Right kidney (tissue), 1 donor: ENCODE measurements at regions not wholly inside any gene's neighbourhood (a gene's known extent, or its start where the extent isn't known, plus 50 kb on each side); places are given as distances from the start of the nearest gene placed in this dataset.
A peak's percentile ranks its signal among the peaks of the same experiment; 100 is the strongest.
"Not testable (repeated sequence)": the region's sequence is repeated elsewhere in the genome, so short reads cannot be mapped to it uniquely, and the experiment has no call there.

Experiments used
- DNase-seq: peaks from one replicate; pipeline ENCODE4 v3.0.0-alpha.2; 2016

DNA sequence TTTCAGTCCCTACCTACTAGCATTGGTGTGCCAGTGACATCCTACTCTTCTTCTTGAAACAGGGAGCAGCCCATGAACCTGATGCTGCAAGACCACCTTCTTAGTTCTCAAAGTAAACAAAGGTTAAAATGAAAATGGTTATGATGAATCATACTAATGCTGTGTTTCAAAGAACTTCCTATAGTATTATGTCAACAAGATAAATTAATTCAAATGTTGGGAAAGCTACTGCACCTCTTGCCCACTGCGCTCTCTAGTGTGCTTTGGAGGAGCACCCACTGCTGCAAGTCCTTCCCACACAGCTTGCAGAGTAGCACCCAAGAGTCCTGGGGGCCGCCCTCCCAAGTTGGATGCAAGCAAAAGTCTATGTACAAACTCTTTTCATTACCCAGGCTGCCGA lies 81.1 kb downstream of the CD200R1L start:
- no peak for DNase-seq

DNA sequence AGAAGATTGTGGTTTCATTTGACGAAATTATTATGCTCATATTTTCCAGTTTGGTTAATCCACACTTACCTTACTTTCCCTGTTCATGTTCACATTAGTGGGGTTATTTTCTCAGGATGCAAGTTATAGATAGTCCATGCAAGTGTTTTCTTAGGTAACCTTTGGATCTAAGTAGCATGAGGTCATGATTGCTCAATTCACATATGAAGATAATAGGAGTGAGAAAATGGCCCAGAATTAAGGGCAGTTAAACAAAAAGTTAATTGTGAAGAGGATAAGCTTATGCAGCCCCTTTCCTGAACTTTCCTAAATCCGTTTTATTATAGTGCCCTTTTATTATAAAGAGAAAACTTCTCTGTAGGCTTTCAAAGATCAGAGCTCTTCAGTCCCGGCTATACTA lies 83.4 kb downstream of the CD200R1L start:
- no peak for DNase-seq

DNA sequence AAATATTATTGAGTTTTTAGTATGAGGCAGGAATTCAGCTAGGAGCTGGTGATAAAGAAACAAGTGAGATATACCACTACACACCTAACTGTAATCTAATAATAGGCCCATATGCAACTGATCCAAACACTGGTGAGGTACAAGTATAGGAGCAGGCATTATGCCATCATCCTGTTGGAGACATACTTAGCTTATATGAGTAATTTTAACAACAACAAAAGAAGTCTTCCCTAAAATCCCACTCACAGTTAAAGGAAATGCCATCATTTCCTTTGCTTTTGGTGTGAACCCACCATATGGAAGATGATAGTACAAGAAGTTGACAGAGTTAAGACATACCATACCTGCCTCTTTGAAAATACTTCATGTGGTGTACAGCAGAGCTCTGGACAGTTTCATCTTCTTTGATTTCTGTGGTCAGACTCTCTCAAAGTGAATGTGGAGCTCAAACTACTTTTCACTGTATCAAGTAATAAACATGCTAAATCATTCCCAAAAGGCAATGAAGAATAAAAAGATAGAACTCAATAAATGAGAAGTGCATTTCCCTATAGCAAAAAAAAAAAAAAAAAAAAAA lies 85.5 kb downstream of the CD200R1L start:
- DNase-seq: no peak

DNA sequence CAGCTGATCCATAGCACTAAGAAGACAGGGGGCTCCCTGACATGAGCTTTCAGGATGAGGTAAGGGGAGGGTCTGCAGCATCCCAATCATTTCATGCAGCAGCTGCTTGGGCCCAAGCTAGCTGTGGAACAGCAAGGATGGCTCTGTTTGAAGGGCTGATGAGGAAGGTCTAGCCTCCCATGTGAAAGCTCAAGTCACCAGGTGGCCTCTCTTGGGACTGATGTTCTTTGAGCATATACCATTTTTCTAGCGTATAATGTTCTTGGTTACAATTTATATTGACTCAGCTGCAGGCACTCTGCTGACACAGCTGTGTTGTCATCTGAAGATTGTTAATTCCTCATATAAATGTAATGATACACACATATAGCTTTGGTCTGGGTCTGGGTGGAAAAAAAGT lies 87.0 kb downstream of the CD200R1L start:
- DNase-seq: no peak

DNA sequence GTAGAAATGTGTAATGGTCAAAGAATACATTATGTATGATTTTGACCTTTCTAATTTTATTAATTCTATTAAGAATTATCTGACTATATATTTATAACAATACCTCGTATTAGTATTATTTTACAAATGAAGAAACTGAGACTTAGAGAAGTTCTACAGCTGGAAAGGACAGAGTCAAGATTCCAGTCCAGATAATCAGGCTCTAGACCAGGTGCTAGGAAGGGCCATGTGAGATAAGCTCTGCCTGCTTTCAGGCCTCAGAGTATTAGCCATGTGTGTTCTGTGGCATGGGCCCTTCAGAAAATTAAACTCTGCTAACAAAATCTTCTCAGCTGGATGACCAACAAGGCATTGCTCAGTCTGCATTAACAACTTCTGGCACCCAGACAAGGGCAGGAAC lies 87.5 kb downstream of the CD200R1L start:
- no peak for DNase-seq

DNA sequence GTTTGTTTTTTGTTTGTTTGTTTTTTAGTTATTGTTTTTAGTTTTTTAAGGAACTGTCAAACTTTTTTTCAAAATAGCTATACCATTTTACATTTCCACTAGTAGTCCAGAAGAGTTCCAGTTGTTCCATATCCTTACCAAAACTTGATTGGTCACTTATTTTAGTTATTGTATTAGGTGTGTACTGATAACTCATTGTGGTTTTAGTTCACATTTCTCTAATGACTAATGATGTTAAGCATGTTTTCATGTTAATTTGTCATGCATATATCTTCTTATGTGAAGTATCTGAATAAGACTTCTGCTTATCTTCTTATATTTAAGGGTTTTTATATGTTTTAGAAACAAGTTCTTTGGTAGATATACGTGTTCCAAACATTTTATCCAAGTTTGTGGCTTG lies 89.5 kb downstream of the CD200R1L start:
- DNase-seq: no peak

DNA sequence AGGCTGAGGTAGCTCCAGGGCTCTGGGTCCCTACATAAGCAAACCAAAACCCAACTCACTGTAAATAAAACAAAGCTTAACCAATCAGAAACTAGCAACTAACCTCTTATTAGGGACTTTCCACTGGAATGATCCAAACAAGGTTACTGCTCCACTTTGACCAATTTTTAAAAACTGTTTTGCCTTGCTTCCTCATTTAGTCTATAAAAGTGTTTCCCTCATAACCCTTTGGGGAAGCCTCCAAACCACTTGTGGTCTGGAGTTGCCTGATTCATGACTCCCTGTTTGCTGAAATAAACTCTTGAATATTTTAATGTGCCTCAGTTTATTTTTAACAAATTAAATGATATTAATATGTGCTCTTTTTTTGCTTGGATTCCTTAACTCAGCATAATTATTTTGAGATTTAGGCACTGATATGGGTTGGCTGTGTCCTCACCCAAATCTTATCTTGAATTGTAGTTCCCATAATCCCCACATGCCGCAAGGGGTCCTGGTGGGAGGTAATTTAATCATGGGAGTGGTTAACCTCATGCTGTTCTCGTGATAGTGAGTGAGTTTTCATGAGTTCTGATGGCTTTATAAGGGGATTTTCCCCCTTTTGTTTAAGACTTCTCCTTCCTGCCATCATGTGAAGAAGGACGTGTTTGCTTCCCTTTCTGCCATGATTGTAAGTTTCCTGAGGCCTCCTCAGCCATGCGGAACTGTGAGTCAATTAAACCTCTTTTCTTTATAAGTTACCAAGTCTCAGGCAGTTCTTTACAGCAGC lies 90.6 kb downstream of the CD200R1L start:
- DNase-seq: no peak

DNA sequence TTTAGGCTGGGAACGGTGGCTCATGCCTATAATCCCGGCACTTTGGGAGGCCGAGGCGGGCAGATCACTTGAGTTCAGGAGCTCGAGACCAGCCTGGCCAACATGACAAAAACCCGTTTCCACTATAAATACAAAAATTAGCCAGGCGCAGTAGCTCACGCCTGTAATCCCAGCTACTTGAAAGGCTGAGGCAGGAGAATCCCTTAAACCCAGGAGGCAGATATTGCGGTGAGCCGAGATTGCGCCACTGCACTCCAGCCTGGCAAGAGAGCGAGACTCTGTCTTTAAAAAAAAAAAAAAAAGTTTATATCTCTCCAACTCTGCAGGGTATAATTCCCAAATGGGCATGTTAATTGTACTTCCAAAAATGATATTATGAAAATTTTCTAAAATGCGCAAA lies 91.6 kb downstream of the CD200R1L start:
- DNase-seq: not testable (repeated sequence)

DNA sequence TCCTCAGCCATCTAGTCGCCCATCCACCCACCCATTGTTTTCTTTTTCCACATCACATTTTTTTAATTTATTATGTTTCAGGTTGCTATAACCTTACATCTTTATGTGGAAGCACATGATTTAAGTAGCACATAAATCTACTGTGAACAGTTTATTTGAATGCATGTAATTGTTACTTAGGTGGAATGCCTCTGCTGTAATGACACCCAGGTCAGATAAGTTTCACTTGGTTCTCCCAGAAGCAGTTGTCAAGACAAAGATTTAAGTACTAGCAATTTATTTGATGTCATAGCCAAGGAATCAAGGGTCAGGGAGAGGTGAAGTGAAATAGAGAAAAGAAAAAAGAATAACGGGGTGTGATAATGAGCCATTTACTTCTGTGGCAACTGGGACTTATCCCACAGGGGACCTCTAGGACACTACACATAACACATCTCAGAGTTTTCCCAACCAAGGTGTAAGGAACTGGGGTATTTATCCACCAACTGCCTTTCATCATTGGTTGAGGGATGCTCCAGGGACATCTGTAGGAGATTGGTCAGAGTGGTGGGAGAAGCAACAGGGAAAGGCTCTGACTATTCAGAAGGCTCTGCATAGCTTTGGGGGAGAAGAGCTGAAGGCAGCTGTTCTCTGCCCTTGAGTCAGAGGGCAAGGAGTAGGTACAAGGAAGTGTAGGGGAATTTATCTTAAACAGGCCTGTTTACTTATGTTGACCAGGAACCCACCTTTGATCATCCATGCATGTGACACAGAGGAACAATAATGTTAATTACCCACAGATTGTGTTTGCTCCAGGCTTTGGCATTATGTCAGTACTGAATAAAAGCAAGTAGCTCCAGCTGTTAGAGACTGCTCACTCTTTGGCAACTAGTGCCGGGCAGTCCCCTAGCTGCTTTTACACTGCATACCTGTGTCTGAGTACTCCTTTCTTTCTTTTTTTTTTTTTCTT lies 94.8 kb downstream of the CD200R1L start:
- DNase-seq: peak; percentile 31

DNA sequence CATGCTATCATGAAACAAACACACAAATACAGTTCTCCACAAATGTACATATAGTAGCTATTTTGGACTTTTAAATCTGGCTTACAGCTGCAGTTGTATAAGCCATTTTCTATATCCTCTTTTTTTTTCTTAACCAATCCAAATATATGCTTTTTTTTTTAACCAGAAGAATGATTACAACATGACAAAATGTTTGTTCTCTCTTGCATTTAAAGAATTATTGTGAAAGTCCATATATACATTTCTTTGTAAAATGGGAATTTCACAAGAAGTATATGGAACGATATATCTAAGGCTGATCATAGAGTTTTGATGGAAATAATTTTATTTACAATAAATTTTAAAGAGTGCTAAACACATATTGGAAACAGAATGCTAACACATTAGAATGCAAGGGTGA lies 95.6 kb downstream of the CD200R1L start:
- no peak for DNase-seq

DNA sequence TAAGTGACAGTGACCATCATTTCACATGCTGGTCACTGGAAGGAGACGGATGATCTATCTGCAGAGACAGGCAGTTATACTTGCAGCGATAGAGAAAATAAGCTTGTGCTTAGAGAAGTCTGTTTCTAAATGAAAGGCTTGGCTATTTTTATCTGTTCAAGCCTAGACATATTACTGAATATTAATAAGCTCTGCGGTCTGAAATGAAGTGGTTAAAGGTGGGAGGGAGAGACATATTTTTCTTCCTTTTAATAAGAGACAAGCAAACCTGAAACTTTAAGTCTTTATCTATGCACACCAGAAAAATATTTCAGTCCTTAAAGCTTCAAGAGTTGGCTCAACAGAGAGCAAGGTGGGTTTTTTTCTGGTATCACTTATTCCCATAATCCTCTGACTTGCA lies 99.0 kb downstream of the CD200R1L start:
- no peak for DNase-seq

DNA sequence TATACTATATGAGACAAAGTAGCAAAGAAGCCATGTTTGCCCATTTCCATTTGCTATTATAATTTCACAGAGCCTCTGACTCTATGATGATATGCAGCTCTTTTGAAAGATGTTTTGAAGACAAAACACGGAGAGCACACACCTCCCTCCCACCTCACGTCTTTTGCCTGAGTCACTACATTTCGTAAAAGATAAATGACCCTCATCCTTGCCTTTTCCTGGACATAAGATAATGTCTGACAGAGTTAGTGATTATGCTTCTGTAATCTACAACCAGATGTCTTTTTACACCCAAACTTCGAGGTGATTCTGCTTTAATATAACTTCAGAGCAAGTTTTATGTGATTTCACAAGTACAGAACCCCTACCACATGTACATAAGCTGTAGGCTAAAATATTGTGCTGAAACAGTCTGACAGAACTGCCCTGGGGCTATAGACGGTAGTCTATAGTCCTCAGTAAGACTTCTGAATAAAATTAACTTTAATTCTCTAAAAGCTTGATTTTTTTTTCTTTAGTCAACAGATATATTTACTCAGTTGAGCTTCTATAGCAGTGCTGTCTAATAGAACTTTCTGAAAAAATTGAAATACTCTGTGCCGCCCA lies 99.9 kb downstream of the CD200R1L start:
- DNase-seq: no peak

DNA sequence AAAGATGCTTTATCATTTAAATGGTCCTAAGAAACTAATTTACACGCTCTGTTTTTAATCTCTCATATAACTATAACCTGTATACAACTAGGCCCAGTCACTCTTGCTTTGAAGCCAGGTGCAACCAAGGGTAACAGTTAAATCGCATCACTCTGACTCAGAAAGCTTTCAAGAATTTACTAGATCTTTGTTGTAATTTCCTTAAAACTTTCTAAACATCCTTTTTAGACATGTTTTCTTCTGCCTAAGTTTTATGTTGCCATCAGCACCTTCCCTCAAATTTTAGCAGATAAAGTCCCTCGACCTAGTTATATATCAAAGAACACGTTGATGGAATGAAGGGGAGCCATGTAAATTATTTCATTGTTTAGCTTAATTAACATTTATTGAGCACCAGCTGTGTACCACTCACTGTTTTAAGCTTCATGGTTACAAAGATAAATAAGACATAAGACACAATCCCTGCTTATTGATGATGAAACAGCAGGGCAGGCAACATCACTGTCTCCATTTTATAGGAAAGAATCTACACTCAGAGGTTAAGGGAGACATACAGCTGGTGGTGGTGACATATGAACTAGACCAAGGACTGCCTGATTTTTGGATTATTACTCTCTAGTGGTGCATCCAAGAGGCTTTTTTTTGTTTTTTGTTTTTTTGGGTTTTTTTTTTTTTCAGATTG lies 101.0 kb downstream of the CD200R1L start:
- DNase-seq: no peak

DNA sequence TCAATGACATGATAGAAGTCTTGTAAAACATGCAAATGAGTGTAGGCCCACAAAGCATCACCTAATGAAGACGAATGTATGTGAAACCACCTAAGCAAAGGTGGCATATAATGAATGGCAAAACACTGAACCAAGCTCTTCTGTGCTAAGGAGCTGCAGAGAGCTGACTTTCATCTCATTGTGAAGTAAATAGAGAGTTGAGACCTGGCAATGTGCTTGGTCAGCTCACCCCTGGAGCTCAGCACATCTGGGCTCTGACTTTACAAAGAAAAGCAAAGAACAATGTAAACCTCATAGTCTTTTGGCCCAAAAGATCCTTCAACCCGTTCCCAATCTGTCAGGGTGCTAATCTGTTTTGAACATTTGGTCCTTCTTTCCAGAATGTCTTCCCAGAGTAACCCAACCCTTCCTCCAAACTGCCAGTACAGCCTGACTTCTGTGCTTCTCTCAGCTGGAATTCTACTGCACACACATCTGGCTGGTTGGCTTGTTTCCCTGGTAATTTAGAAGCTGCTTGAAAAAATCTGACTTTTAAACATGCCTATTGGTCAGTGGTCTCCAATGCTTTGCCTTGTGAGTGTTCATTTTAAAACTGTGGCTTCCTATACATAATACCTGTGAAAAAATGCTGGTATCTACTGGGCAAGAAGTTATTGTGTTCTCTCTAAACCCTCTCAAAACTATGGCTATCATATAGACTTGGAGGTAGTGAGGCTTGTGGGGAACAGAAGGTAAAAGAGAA lies 101.7 kb downstream of the CD200R1L start:
- no peak for DNase-seq

DNA sequence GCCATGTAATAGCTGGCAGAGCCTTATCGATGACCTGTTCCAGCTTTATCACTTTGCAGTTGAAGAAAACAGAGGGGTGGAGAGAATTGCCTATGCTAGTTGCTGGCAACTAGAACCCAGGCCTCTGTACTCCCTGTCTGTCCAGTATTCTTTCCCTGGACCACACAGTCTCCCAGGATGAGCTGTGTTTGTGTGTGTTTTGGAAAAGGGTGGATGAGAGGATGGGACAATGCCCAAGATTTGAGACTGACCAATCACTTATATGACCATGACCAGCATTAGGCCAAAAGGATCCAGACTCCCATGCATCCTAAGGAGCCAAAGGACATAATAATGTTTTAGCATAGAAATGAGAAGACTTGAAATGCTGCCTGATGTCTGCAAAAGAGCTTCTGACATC lies 102.6 kb downstream of the CD200R1L start:
- DNase-seq: no peak

DNA sequence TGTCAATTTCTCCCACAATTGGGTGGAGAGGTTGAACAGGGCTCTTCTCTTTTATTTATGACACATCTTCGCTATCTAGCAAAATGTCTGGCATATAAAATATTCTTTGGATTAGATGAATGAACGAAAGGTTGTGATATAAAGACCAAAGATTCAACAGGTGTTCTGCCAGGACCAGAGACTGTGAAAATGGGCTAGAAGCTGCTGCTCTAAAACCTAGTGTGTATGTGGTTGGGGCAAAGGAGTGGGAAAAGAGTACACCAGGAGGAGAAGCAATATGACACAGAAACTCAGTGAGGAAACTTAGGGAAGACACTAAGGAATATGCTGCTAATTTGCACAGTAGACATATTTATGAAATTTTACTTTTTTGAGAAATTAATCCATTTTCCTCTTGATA lies 102.0 kb upstream of the CCDC80 start:
- DNase-seq: no peak

DNA sequence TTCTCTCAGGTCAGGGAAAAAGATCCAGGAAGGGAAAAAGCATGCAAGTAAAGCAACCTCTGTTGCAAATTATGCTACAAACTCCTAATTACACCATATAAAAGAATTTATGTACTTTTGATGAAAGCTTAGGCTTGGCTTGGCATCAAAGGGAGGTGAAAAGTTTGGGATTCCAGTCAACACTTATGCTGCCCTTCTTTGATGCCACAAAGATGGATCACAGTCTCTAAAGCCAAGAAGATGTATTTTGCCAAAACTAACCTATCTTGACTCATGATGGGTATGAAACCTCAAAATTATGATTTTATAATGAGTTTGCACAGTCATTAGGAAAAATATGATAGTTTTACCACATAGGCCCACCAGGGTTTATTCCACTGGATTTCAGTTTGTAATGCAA lies 101.0 kb upstream of the CCDC80 start:
- DNase-seq: no peak

DNA sequence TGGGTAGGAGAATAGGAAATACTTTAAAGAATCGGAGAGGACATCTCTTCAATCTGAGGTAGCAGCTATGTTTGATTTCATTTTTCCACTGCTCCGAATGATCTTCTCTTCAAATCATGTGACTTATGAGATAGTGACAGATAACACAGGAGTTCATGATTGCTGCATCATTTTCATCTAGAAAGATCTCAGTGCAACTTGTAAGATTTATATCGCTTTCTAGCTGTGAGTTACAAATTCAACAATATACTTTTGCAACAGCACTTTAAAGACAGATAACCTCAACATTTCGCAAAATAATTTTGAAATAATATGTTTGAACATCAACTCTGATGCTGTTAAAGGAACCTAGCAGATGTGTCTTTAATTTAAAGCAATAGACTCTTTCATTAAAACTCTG lies 99.9 kb upstream of the CCDC80 start:
- no peak for DNase-seq

DNA sequence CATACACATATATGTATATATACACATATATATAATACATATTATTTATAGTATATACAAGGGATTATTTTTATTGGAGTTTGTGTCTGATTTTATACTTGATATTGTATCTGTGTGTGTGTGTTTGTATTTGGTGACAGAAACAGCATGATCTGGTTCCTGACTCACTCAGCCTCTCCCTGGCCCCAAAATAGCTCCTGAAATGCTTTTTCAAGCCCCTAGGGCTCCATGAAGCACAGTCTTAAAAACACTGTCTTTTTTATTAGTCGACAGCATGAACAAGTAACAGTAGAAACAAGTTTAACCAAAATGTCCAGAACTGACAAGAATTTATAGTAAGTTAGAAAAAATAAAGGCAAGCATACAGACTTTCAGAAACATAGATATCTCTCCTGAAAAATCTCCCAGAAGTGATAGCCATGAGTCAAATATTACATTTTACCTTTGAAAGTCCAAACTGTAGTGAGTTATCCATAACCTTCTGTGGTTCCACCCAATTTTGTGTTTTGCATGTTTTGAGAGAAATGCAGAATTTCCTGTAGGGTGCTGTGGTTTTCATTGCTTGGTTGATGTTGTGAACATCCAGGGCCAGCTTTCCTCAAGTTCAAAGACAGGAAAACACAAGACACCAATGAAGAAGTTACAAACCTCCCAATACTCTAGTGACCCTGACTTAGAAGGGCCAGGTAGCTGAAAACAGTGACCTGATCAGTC lies 98.5 kb upstream of the CCDC80 start:
- no peak for DNase-seq

DNA sequence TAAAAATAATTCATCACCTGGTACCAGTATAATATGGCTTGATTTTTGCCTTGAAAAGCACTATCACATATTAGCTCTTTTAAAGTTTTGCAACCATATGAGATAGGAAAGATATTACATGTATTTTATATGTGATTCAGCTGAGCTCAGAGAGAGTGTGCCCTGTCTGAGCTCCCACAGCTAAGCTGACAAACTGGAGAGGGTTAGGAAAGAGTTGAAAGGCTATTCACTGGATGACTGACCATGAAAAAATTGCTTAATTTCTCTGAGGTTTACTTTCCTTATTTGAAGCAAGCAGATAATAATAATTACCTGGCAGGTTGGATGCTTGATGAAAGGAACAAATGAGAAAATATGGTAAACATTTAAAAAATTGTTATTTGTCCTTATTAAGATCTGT lies 97.4 kb upstream of the CCDC80 start:
- no peak for DNase-seq
